Gastrocnemius medialis (tissue), 4 donors: ENCODE measurements at regions not wholly inside any gene's neighbourhood (a gene's known extent, or its start where the extent isn't known, plus 50 kb on each side); places are given as distances from the start of the nearest gene placed in this dataset.

Source experiments
- ATAC-seq, 2 donors: fragments of 150-250 bp; one replicate each; pipeline ENCODE4 v1.9.1; 2016
- DNase-seq, 2 donors: peaks; one replicate each; pipeline ENCODE4 v3.0.0-alpha.2; 2019
- H3K27ac ChIP-seq, 4 donors: fragments of 200-600 bp; sonication (generic); 1 replicate in 1 of 4; 2 replicates in 3 of 4; pipeline ENCODE4 v1.5.1; 2016 to 2018; ENCODE audit warnings: mild to moderate bottlenecking in 2 of 4, moderate library complexity in 1 of 4
- H3K27me3 ChIP-seq, 3 donors: fragments of 200-600 bp; sonication (generic) in 2 of 3; 1 replicate in 1 of 3; 2 replicates in 2 of 3; pipeline versions ENCODE4 v1.5.1 to v1.6.0; 2016 to 2019; ENCODE audit warnings: mild to moderate bottlenecking in 1 of 3, moderate library complexity in 1 of 3
- H3K36me3 ChIP-seq, 2 donors: fragments of 200-600 bp; sonication (generic) in 1 of 2; one replicate each; pipeline ENCODE4 v1.5.1; 2017 to 2018
- H3K4me1 ChIP-seq, 2 donors: fragments of 200-600 bp; sonication (generic) in 1 of 2; one replicate each; pipeline ENCODE4 v1.5.1; 2016 to 2017; ENCODE audit warnings: mild to moderate bottlenecking in 2 of 2
- H3K4me3 ChIP-seq, 4 donors: fragments of 200-600 bp; sonication (generic) in 3 of 4; 1 replicate in 1 of 4; 2 replicates in 3 of 4; pipeline ENCODE4 v1.5.1; 2016 to 2019; ENCODE audit warnings: mild to moderate bottlenecking in 2 of 4
- H3K9me3 ChIP-seq, 3 donors: fragments of 200-600 bp; sonication (generic) in 2 of 3; 1 replicate in 1 of 3; 2 replicates in 2 of 3; pipeline ENCODE4 v1.5.1; 2016 to 2019
- POLR2A ChIP-seq, 2 donors: fragments of 450-650 bp; IDR thresholded peaks; one replicate each; pipeline ENCODE4 v1.6.1; 2017; ENCODE audit warnings: antibody characterized with exemption in 2 of 2, mild to moderate bottlenecking in 2 of 2, moderate library complexity in 2 of 2
- in situ Hi-C, 4 donors: fragments of 200-750 bp; cut with MboI; loops; one replicate each; pipeline versions ENCODE4 v1.15.0 to v1.8.0; 2017; ENCODE audit warnings: low sequenced_read_pairs in 4 of 4
- intact Hi-C: fragments of 100-400 bp; cut with DNase I; formaldehyde crosslinking; loops from one replicate; pipeline ENCODE4 v1.15.1; 2023; ENCODE audit warnings: low total_unique reads
- TF ChIP-seq, protein P1 (sequence below), 5 experiments: fragments of 450-650 bp in 3 of 5; fragments of 200-600 bp in 2 of 5; sonication (generic) in 2 of 5; IDR thresholded peaks in 4 of 5; conservative IDR thresholded peaks in 1 of 5; 1 replicate in 4 of 5; 2 replicates in 1 of 5; pipeline ENCODE4 v1.5.1; 2016 to 2019; ENCODE audit warnings: antibody characterized with exemption in 5 of 5, mild to moderate bottlenecking in 3 of 5, moderate library complexity in 3 of 5

DNA sequence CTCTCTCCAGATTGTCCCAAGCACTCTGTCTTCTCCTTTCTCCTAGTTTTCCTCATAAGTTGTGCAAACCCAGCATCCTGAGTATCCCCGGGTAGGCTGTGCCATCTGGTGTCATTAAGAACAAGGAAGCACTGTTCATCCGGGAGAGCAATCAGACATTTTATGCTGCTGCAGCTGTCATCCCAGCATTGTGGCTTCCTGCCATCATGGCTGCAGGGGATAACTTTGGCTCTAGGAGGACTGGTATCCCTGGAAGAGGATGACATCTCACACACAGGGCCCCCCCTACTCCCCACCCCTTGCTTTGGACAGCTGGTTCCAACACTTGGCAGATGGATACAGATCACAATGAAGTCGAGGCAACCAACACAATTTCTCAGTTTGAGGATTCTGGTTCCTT, 1195.1 kb upstream of the MAP3K7 start:
- Histone ChIP-seq H3K4me3 (no peak overlapping the region), H3K4me1 (no peaks in the 10 kb centered on the region), H3K27me3 (no peaks in the 10 kb centered on the region), H3K9me3 (no peaks in the 10 kb centered on the region), H3K27ac (no peak overlapping the region), H3K36me3 (no peaks in the 10 kb centered on the region)
- intact Hi-C loops (no loop called here), in situ Hi-C loops (no loop called here)
- DNase-seq (no peak), ATAC-seq (peak in 1 of 2 donors; percentile 26)
- no peak for TF ChIP-seq POLR2A (IDR thresholded peaks at IDR 0.05)
- TF ChIP-seq, protein P1, sequence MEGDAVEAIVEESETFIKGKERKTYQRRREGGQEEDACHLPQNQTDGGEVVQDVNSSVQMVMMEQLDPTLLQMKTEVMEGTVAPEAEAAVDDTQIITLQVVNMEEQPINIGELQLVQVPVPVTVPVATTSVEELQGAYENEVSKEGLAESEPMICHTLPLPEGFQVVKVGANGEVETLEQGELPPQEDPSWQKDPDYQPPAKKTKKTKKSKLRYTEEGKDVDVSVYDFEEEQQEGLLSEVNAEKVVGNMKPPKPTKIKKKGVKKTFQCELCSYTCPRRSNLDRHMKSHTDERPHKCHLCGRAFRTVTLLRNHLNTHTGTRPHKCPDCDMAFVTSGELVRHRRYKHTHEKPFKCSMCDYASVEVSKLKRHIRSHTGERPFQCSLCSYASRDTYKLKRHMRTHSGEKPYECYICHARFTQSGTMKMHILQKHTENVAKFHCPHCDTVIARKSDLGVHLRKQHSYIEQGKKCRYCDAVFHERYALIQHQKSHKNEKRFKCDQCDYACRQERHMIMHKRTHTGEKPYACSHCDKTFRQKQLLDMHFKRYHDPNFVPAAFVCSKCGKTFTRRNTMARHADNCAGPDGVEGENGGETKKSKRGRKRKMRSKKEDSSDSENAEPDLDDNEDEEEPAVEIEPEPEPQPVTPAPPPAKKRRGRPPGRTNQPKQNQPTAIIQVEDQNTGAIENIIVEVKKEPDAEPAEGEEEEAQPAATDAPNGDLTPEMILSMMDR (IDR thresholded peaks at IDR 0.05 in 4 of 5, conservative IDR thresholded peaks at IDR 0.05 in 1 of 5), result no peak

DNA sequence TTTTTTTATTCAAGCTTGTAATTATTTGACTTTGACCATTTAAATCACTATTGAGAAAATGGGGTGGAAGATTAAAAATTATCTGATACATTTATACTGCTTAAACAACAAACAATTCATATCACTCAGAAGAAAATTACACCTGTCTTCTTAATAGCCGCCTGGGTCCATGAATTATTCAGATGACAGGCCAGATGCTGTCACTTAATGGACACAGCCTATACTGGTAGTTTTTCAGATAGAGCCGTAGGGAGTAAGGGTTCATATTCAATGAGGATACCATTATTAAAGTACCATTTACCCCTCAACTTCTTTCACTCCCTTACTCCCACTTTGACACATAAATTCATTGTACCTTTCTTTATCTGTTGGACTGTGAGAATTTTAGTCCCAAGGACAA, 1193.4 kb upstream of the MAP3K7 start:
- Histone ChIP-seq H3K27me3 (no peaks in the 10 kb centered on the region), H3K4me1 (no peaks in the 10 kb centered on the region), H3K9me3 (no peaks in the 10 kb centered on the region), H3K36me3 (no peaks in the 10 kb centered on the region), H3K27ac (no peak overlapping the region), H3K4me3 (no peak overlapping the region)
- in situ Hi-C loops (no loop called here), intact Hi-C loops (no loop called here)
- DNase-seq, result no peak
- TF ChIP-seq, protein P1 (IDR thresholded peaks at IDR 0.05 in 4 of 5, conservative IDR thresholded peaks at IDR 0.05 in 1 of 5), result no peak
- TF ChIP-seq POLR2A (IDR thresholded peaks at IDR 0.05), result no peak
- no peak for ATAC-seq

DNA sequence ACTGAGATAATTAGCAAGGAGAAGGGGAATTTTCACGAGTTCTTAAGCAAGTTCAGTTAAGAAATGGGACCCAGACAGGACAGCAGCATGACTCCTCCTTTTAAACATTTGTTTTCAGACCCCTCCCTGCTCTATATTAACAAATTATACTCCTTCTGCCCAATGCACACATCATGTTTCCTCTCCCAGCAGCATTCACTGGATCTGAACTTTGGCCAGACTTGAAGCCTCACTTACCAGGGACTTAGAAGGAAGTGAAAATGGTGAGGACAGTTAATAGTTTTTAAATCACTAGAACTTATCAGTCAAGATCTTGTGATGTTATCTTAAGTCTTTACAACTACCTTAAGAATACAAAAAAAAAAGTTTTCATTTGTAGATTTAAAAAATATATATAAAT, 1174.7 kb upstream of the MAP3K7 start:
- ATAC-seq, result no peak
- DNase-seq, result no peak
- H3K27me3 ChIP-seq, result no peaks in the 10 kb centered on the region
- no peaks in the 10 kb centered on the region for H3K9me3 ChIP-seq
- no peak overlapping the region for H3K4me3 ChIP-seq
- intact Hi-C loops (no loop called here), in situ Hi-C loops (no loop called here)
- H3K27ac ChIP-seq, result no peak overlapping the region
- H3K36me3 ChIP-seq, result no peaks in the 10 kb centered on the region
- TF ChIP-seq, protein P1 (IDR thresholded peaks at IDR 0.05 in 4 of 5, conservative IDR thresholded peaks at IDR 0.05 in 1 of 5), result no peak
- no peak for TF ChIP-seq POLR2A (IDR thresholded peaks at IDR 0.05)
- H3K4me1 ChIP-seq, result no peaks in the 10 kb centered on the region

DNA sequence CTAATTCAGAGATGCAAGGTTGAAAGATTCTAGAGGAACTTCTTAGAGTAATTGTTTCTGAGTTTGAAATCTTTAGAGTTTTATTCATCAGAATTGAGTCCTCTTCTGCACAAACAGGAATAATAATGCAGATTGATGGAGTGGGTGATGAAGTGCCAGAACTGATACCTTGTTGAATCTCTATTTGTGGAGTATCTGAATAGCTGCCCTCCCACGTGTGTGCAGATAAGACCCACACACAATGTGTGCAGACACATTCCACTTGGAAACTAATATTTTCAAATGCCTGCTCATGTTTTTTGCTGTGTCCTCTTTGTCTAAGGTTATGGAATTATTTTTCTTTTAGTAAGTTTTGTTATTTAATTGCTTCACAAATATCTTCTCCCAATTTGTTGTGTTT, 1167.8 kb upstream of the MAP3K7 start:
- H3K9me3 ChIP-seq, result no peaks in the 10 kb centered on the region
- H3K4me1 ChIP-seq, result no peaks in the 10 kb centered on the region
- H3K27me3 ChIP-seq, result no peaks in the 10 kb centered on the region
- intact Hi-C loops, result no loop called here
- in situ Hi-C loops, result no loop called here
- H3K27ac ChIP-seq, result no peak overlapping the region
- ATAC-seq, result no peak
- H3K36me3 ChIP-seq, result no peaks in the 10 kb centered on the region
- TF ChIP-seq POLR2A (IDR thresholded peaks at IDR 0.05), result no peak
- TF ChIP-seq, protein P1 (IDR thresholded peaks at IDR 0.05 in 4 of 5, conservative IDR thresholded peaks at IDR 0.05 in 1 of 5), result no peak
- no peak overlapping the region for H3K4me3 ChIP-seq
- no peak for DNase-seq

DNA sequence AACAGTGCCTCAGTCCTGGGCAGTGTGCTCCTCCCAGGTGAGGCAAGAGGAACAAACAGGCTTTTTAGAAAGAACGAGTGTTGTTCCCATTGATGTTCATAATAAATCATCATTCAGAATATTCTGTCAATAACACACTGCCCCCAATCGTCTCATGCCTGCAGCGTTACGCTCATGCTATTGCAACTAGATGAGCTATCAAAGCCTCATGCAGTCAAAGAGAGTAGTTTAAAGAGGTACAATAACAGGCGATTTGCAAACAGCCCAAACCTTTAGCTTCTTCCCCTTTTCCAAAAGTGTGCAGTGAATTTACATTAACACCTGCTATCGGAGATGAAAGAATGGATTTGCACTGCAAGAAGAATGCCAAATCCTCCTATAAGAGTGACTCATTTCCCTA, 1164.7 kb upstream of the MAP3K7 start:
- TF ChIP-seq, protein P1 (IDR thresholded peaks at IDR 0.05 in 4 of 5, conservative IDR thresholded peaks at IDR 0.05 in 1 of 5), result no peak
- no peak for TF ChIP-seq POLR2A (IDR thresholded peaks at IDR 0.05)
- Histone ChIP-seq H3K4me1 (no peaks in the 10 kb centered on the region), H3K9me3 (no peaks in the 10 kb centered on the region), H3K27me3 (no peaks in the 10 kb centered on the region), H3K4me3 (no peak overlapping the region), H3K36me3 (no peaks in the 10 kb centered on the region), H3K27ac (no peak overlapping the region)
- no peak for DNase-seq
- no peak for ATAC-seq
- intact Hi-C loops, result no loop called here
- in situ Hi-C loops, result no loop called here
